Type B pancreatic cell (in vitro differentiated cells): ENCODE measurements at regions not wholly inside any gene's neighbourhood (a gene's known extent, or its start where the extent isn't known, plus 50 kb on each side); places are given as distances from the start of the nearest gene placed in this dataset.

Source experiments
- DNase-seq: peaks from one replicate; pipeline ENCODE4 v3.0.0; 2021; ENCODE audit warnings: mixed read lengths; ENCODE audit not compliant: unreplicated experiment; ENCODE audit errors: extremely low spot score
- H3K27ac Mint-ChIP-seq: 2 replicates; pipeline ENCODE4 v1.8.0; 2021; ENCODE audit warnings: mild to moderate bottlenecking, mixed read lengths
- H3K27me3 Mint-ChIP-seq: 2 replicates; pipeline ENCODE4 v1.8.0; 2021; ENCODE audit warnings: mixed read lengths
- H3K36me3 Mint-ChIP-seq: 2 replicates; pipeline ENCODE4 v1.8.0; 2021; ENCODE audit warnings: mixed read lengths
- H3K4me1 Mint-ChIP-seq: one replicate; pipeline ENCODE4 v1.8.0; 2021; ENCODE audit warnings: mixed read lengths; ENCODE audit not compliant: unreplicated experiment
- H3K4me3 Mint-ChIP-seq: 2 replicates; pipeline ENCODE4 v1.8.0; 2021; ENCODE audit warnings: mild to moderate bottlenecking, mixed read lengths
- H3K9me3 Mint-ChIP-seq: 2 replicates; pipeline ENCODE4 v1.8.0; 2021; ENCODE audit warnings: mixed read lengths
- TF ChIP-seq, protein P1 (sequence below): fragments of 200-600 bp; sonication (generic); conservative IDR thresholded peaks from 2 replicates; pipeline ENCODE4 v1.5.0; 2021; ENCODE audit warnings: antibody characterized with exemption, mild to moderate bottlenecking

DNA sequence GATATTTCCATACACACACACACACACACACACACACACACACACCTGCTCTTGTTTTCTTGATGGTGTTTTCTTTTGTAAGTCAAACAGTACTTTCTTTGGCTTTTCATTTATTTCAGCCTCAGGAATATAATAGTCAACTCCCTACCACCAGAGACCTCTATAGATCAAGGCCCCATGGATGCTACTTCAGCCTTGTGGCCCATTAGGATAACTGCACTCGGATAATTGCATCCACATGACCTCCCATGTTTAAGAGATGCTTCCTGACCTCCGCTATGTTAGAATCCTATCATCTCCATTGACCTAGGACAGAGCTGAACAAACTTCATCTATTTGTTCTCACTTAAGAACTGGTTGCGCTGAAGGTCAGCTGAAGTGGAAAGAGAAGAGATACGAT lies 1094.0 kb upstream of the B3GALT2 start:
- DNase-seq, result no peak
- Mint-ChIP-seq H3K4me3 (no peak overlapping the region), H3K27me3 (no peaks in the 10 kb centered on the region), H3K4me1 (no peaks in the 10 kb centered on the region), H3K36me3 (no peaks in the 10 kb centered on the region), H3K27ac (no peak overlapping the region), H3K9me3 (peaks cover 3% of the 10 kb centered on the region)
- TF ChIP-seq, protein P1, sequence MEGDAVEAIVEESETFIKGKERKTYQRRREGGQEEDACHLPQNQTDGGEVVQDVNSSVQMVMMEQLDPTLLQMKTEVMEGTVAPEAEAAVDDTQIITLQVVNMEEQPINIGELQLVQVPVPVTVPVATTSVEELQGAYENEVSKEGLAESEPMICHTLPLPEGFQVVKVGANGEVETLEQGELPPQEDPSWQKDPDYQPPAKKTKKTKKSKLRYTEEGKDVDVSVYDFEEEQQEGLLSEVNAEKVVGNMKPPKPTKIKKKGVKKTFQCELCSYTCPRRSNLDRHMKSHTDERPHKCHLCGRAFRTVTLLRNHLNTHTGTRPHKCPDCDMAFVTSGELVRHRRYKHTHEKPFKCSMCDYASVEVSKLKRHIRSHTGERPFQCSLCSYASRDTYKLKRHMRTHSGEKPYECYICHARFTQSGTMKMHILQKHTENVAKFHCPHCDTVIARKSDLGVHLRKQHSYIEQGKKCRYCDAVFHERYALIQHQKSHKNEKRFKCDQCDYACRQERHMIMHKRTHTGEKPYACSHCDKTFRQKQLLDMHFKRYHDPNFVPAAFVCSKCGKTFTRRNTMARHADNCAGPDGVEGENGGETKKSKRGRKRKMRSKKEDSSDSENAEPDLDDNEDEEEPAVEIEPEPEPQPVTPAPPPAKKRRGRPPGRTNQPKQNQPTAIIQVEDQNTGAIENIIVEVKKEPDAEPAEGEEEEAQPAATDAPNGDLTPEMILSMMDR, result no peak

DNA sequence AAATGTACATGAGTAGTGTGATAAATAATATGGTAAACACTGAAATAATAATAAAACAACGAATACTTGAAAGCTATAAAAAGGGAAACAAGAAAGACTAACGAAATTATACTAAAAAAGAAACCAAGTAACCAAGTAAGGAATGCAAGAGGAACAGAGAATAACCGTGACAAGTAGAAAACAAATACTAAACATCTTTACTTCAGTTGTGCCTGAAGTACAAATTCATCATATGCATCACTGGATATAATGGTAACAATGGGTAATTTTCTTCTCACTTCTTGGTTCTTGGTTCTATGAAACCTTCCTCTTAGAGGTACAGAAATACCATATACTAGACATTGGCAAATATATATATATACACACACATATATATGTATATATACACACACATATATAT lies 1093.6 kb upstream of the B3GALT2 start:
- TF ChIP-seq, protein P1, result no peak
- no peak overlapping the region for H3K4me3 Mint-ChIP-seq
- no peaks in the 10 kb centered on the region for H3K4me1 Mint-ChIP-seq
- no peaks in the 10 kb centered on the region for H3K27me3 Mint-ChIP-seq
- no peaks in the 10 kb centered on the region for H3K36me3 Mint-ChIP-seq
- no peak overlapping the region for H3K27ac Mint-ChIP-seq
- H3K9me3 Mint-ChIP-seq, result peaks cover 3% of the 10 kb centered on the region
- DNase-seq, result no peak

DNA sequence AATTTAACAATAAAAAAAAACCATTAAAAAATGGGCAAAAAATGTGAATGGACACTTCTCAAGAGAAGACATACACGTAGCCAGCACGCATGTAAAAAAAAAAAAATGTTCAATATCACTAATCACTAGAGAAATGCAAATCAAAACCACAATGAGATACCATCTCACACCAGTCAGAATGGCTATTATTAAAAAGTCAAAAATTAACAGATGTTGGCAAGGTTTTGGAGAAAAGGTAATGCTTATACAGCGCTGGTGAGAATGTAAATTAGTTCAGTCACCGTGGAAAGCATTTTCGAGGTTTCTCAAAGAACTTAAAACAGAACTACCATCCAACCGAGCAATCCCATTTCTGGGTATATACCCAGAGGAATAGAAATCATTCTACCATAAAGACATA lies 1091.5 kb upstream of the B3GALT2 start:
- TF ChIP-seq, protein P1, result no peak
- H3K9me3 Mint-ChIP-seq, result peaks cover 3% of the 10 kb centered on the region
- H3K4me1 Mint-ChIP-seq, result no peaks in the 10 kb centered on the region
- no peak for DNase-seq
- no peaks in the 10 kb centered on the region for H3K27me3 Mint-ChIP-seq
- H3K4me3 Mint-ChIP-seq, result no peak overlapping the region
- H3K36me3 Mint-ChIP-seq, result no peaks in the 10 kb centered on the region
- no peak overlapping the region for H3K27ac Mint-ChIP-seq

DNA sequence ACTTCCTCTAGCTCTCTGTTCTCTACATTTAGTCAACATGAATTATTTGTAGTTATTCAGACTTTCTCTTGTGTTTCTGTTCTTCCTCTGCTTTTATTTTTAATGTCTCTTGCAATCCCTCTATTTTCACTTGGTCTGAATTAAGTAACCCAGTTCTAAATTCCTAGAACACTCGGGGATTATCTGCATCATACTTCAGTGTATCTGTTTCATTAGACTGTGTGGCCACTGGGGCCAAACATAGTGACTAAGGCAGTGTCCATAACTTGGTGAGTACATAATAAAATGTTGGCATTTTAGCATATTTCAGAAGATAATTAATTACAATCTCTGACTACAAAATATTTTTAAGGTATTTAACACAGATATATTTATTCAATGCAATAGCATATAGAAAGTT lies 1087.2 kb upstream of the B3GALT2 start:
- H3K4me3 Mint-ChIP-seq, result no peak overlapping the region
- H3K4me1 Mint-ChIP-seq, result no peaks in the 10 kb centered on the region
- TF ChIP-seq, protein P1, result no peak
- H3K9me3 Mint-ChIP-seq, result peaks cover 3% of the 10 kb centered on the region
- no peaks in the 10 kb centered on the region for H3K27me3 Mint-ChIP-seq
- no peak for DNase-seq
- no peaks in the 10 kb centered on the region for H3K36me3 Mint-ChIP-seq
- no peak overlapping the region for H3K27ac Mint-ChIP-seq

DNA sequence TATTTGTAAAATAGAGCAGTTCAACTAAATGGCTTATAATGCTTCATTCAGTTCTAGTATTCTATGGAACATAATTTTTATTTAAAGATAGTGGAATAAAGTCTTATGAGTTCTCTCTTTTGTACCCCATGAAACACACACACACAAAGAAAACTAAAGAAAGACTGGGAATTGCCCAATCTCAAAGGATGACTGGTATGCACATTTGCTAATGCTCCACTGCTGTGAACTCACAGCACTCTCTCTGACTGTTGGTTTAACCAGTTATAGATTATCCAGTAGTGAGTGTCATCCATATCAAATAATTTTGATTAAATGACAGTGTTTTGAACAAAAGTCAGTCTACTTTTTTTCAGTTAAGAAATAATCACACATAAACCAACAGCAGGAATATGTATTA lies 1082.4 kb upstream of the B3GALT2 start:
- Mint-ChIP-seq H3K4me3 (no peak overlapping the region), H3K27ac (no peak overlapping the region), H3K36me3 (no peaks in the 10 kb centered on the region), H3K27me3 (no peaks in the 10 kb centered on the region), H3K9me3 (no peaks in the 10 kb centered on the region), H3K4me1 (no peaks in the 10 kb centered on the region)
- DNase-seq, result no peak
- TF ChIP-seq, protein P1, result no peak

DNA sequence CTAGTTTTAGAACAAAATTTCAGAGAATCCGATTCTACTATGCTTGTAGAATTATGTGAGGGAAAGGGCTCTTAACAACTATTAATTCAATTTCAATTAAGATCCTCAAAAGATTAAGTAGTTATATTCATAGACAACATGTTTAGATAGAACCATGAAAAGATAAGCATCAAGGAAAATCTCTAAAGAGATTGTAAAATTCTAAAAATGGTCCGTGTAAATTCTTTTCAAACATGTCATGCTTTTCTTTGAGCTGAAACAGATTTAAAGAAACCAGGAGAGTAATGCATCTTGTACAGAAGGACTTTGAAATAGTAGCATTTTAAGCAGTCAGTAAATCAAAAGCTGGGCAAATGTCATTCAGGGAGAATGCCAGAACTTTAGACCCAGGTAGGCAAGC lies 1080.6 kb upstream of the B3GALT2 start:
- Mint-ChIP-seq H3K9me3 (peaks cover 6% of the 10 kb centered on the region), H3K4me1 (no peaks in the 10 kb centered on the region), H3K4me3 (no peak overlapping the region), H3K27me3 (no peaks in the 10 kb centered on the region), H3K27ac (no peak overlapping the region), H3K36me3 (no peaks in the 10 kb centered on the region)
- no peak for DNase-seq
- TF ChIP-seq, protein P1, result no peak
